Astrocyte (in vitro differentiated cells and primary cell): ENCODE measurements at regions not wholly inside any gene's neighbourhood (a gene's known extent, or its start where the extent isn't known, plus 50 kb on each side); places are given as distances from the start of the nearest gene placed in this dataset.
"Not testable (repeated sequence)": the region's sequence is repeated elsewhere in the genome, so short reads cannot be mapped to it uniquely, and the experiment has no call there.

Source experiments
- DNase-seq: peaks from one replicate; pipeline ENCODE4 v3.0.0-alpha.2; 2010; ENCODE audit warnings: low read depth
- FAIRE-seq: peaks from 2 replicates; lab custom pipeline; 2011; peaks lifted over from hg19 to GRCh38; lab: Jason Lieb, UNC
- H2AFZ ChIP-seq: 2 replicates; pipeline ENCODE4 v1.6.0; 2012; ENCODE audit warnings: low read depth, low read length, inconsistent platforms
- H3K27ac ChIP-seq: 2 replicates; pipeline ENCODE4 v1.5.1; 2011; ENCODE audit warnings: low read depth, low read length, inconsistent platforms
- H3K27me3 ChIP-seq: 2 replicates; pipeline ENCODE4 v1.6.0; 2011; ENCODE audit warnings: low read length, inconsistent platforms; ENCODE audit not compliant: insufficient read depth
- H3K36me3 ChIP-seq: 2 replicates; pipeline ENCODE4 v1.5.1; 2011; ENCODE audit warnings: low read length, inconsistent platforms; ENCODE audit not compliant: insufficient read depth
- H3K4me1 ChIP-seq: 2 replicates; pipeline ENCODE4 v1.5.1; 2011; ENCODE audit warnings: low read length, inconsistent platforms; ENCODE audit not compliant: insufficient read depth
- H3K4me2 ChIP-seq: 2 replicates; pipeline ENCODE4 v1.6.0; 2012; ENCODE audit warnings: low read length, inconsistent platforms
- H3K4me3 ChIP-seq: 2 replicates; pipeline ENCODE4 v1.5.1; 2011; ENCODE audit warnings: low read depth, mild to moderate bottlenecking, low read length, inconsistent platforms; ENCODE audit not compliant: insufficient read depth
- H3K79me2 ChIP-seq: 2 replicates; pipeline ENCODE4 v1.6.0; 2012; ENCODE audit warnings: mild to moderate bottlenecking, low read length, inconsistent platforms; ENCODE audit not compliant: insufficient read depth
- H3K9ac ChIP-seq: 2 replicates; pipeline ENCODE4 v1.6.0; 2012; ENCODE audit warnings: mild to moderate bottlenecking, low read length, inconsistent platforms
- H3K9me3 ChIP-seq: 2 replicates; pipeline ENCODE4 v1.5.1; 2012; ENCODE audit warnings: low read depth, mild to moderate bottlenecking, low read length, inconsistent platforms; ENCODE audit not compliant: insufficient read depth
- H4K20me1 ChIP-seq: 2 replicates; pipeline ENCODE4 v1.6.0; 2012; ENCODE audit warnings: low read length, inconsistent platforms; ENCODE audit not compliant: insufficient read depth
- H3K27ac Mint-ChIP-seq: one replicate; pipeline ENCODE4 v1.8.0; 2021; ENCODE audit warnings: mild to moderate bottlenecking, mixed read lengths; ENCODE audit not compliant: unreplicated experiment
- H3K27me3 Mint-ChIP-seq: one replicate; pipeline ENCODE4 v1.8.0; 2021; ENCODE audit warnings: low read depth, mixed read lengths; ENCODE audit not compliant: unreplicated experiment
- H3K36me3 Mint-ChIP-seq: one replicate; pipeline ENCODE4 v1.8.0; 2021; ENCODE audit warnings: low read depth, mixed read lengths; ENCODE audit not compliant: unreplicated experiment
- H3K4me1 Mint-ChIP-seq: one replicate; pipeline ENCODE4 v1.8.0; 2021; ENCODE audit warnings: low read depth, mixed read lengths; ENCODE audit not compliant: unreplicated experiment
- H3K4me3 Mint-ChIP-seq: one replicate; pipeline ENCODE4 v1.8.0; 2021; ENCODE audit warnings: mild to moderate bottlenecking, moderate library complexity, mixed read lengths; ENCODE audit not compliant: unreplicated experiment
- H3K9me3 Mint-ChIP-seq: one replicate; pipeline ENCODE4 v1.8.0; 2021; ENCODE audit warnings: mild to moderate bottlenecking, mixed read lengths; ENCODE audit not compliant: unreplicated experiment
- CTCF ChIP-seq: IDR thresholded peaks from 2 replicates; pipeline ENCODE4 v1.5.1; 2011; ENCODE audit warnings: low read depth, mild to moderate bottlenecking, inconsistent platforms, low read length, moderate library complexity; ENCODE audit not compliant: insufficient read depth
- EZH2 ChIP-seq: IDR thresholded peaks from 2 replicates; pipeline ENCODE4 v1.6.1; 2012; ENCODE audit warnings: mild to moderate bottlenecking, low read length, inconsistent platforms; ENCODE audit not compliant: insufficient read depth

GRCh38 chr5:163276466-163276865 lies 160.9 kb upstream of the CCNG1 start:
- Histone ChIP-seq H3K9me3 (peaks cover 3% of the 10 kb centered on the region), H3K27me3 (no peaks in the 10 kb centered on the region), H3K36me3 (no peaks in the 10 kb centered on the region), H4K20me1 (no peaks in the 10 kb centered on the region), H3K9ac (no peak overlapping the region), H2AFZ (no peak overlapping the region), H3K4me3 (no peak overlapping the region), H3K79me2 (no peaks in the 10 kb centered on the region), H3K4me1 (no peaks in the 10 kb centered on the region), H3K4me2 (no peak overlapping the region), H3K27ac (no peak overlapping the region)
- no peaks in the 10 kb centered on the region for H3K36me3 Mint-ChIP-seq
- H3K27ac Mint-ChIP-seq = no peak overlapping the region
- FAIRE-seq = no peak
- peaks cover 4% of the 10 kb centered on the region for H3K4me1 Mint-ChIP-seq
- H3K9me3 Mint-ChIP-seq = peaks cover 2% of the 10 kb centered on the region
- TF ChIP-seq CTCF (no peak), EZH2 (no peak)
- H3K27me3 Mint-ChIP-seq = no peaks in the 10 kb centered on the region
- no peak for DNase-seq
- H3K4me3 Mint-ChIP-seq = no peak overlapping the region

GRCh38 chr5:163280897-163281296 lies 156.5 kb upstream of the CCNG1 start:
- not testable (repeated sequence) for H2AFZ ChIP-seq, H3K4me3 Mint-ChIP-seq

GRCh38 chr5:163281512-163281911 lies 155.9 kb upstream of the CCNG1 start:
- no peak overlapping the region for H3K4me2 ChIP-seq
- no peaks in the 10 kb centered on the region for H3K9me3 ChIP-seq
- Mint-ChIP-seq H3K27me3 (no peaks in the 10 kb centered on the region), H3K27ac (no peak overlapping the region), H3K4me1 (no peaks in the 10 kb centered on the region), H3K9me3 (no peaks in the 10 kb centered on the region), H3K4me3 (no peak overlapping the region), H3K36me3 (no peaks in the 10 kb centered on the region)
- no peaks in the 10 kb centered on the region for H4K20me1 ChIP-seq
- H3K27me3 ChIP-seq = no peaks in the 10 kb centered on the region
- H3K4me3 ChIP-seq = no peak overlapping the region
- DNase-seq (no peak), FAIRE-seq (no peak)
- no peak overlapping the region for H2AFZ ChIP-seq
- no peak overlapping the region for H3K9ac ChIP-seq
- no peaks in the 10 kb centered on the region for H3K79me2 ChIP-seq
- H3K36me3 ChIP-seq = no peaks in the 10 kb centered on the region
- no peak overlapping the region for H3K27ac ChIP-seq
- TF ChIP-seq CTCF (no peak), EZH2 (no peak)
- no peaks in the 10 kb centered on the region for H3K4me1 ChIP-seq

More at GRCh38 chr5:163280897-163281296, 156.5 kb upstream of the CCNG1 start:
- not testable (repeated sequence) for H3K27me3 ChIP-seq, H3K9me3 ChIP-seq, H3K36me3 ChIP-seq, H3K79me2 ChIP-seq, H3K27me3 Mint-ChIP-seq, H3K27ac ChIP-seq, H3K4me1 ChIP-seq, H3K4me1 Mint-ChIP-seq, H4K20me1 ChIP-seq, H3K9ac ChIP-seq, H3K27ac Mint-ChIP-seq, H3K9me3 Mint-ChIP-seq, H3K36me3 Mint-ChIP-seq, H3K4me3 ChIP-seq, H3K4me2 ChIP-seq, FAIRE-seq, DNase-seq
